K562 (cell line): ENCODE measurements at regions not wholly inside any gene's neighbourhood (a gene's known extent, or its start where the extent isn't known, plus 50 kb on each side); places are given as distances from the start of the nearest gene placed in this dataset.
A peak's percentile ranks its signal among the peaks of the same experiment; 100 is the strongest.

Source experiments
- ATAC-seq: fragments of 200-7000 bp; cut with Tn5 transposase; 3 replicates; pipeline ENCODE4 v1.9.1; 2020; ENCODE audit warnings: moderate library complexity
- BruUV-seq: library from RNA; stranded (reverse); fragments of 400-500 nt; replicated peaks from 2 replicates; lab custom pipeline; 2021; lab: Mats Ljungman, UMichigan
- CTCF ChIA-PET: fragments of 300-600 bp; formaldehyde crosslinking; extraction: SDS; loops from one replicate; lab custom pipeline; 2021; ENCODE audit warnings: low intra/inter-chr PET ratio; lab: Yijun Ruan, JAX
- POLR2A ChIA-PET: fragments of 300-600, 350-650 bp; sonication (Branson Sonifier 250); formaldehyde crosslinking; extraction: SDS; loops from one replicate; lab custom pipeline; 2021; ENCODE audit warnings: antibody characterized with exemption, inconsistent platforms; lab: Yijun Ruan, JAX
- DNase-seq, 4 experiments: peaks; one replicate each; pipeline versions ENCODE4 v3.0.0 to v3.0.0-alpha.2; 2011 to 2018; ENCODE audit warnings: low spot score in 3 of 4, mixed read lengths in 3 of 4; ENCODE audit errors: extremely low read depth in 1 of 4
- FAIRE-seq: peaks from 2 replicates; lab custom pipeline; 2011; peaks lifted over from hg19 to GRCh38; lab: Jason Lieb, UNC
- H2AFZ ChIP-seq: 2 replicates; pipeline ENCODE4 v1.6.0; 2011; ENCODE audit warnings: low read depth, low read length, control low read depth, inconsistent platforms
- H3K27ac ChIP-seq: fragments of 200-600 bp; 3 replicates; pipeline ENCODE4 v1.8.0; 2011; ENCODE audit warnings: low read depth, mild to moderate bottlenecking, control low read depth, inconsistent platforms, low read length, moderate library complexity, mixed read lengths; ENCODE audit errors: extremely low read depth
- H3K27me3 ChIP-seq, 2 experiments: fragments of 300-600 bp in 1 of 2; 2 replicates in 1 of 2; 3 replicates in 1 of 2; pipeline versions ENCODE4 v1.6.0 to v1.8.0; 2011; ENCODE audit warnings: inconsistent platforms in 2 of 2, low read length in 2 of 2, mild to moderate bottlenecking in 1 of 2, mixed read lengths in 1 of 2, moderate library complexity in 1 of 2; ENCODE audit not compliant: control insufficient read depth in 2 of 2, insufficient read depth in 2 of 2
- H3K36me3 ChIP-seq: fragments of 300-600 bp; 3 replicates; pipeline ENCODE4 v1.8.0; 2011; ENCODE audit warnings: mild to moderate bottlenecking, low read length, inconsistent platforms; ENCODE audit not compliant: control insufficient read depth, insufficient read depth
- H3K4me1 ChIP-seq, 2 experiments: fragments of 200-600 bp in 1 of 2; replicated peaks in 1 of 2; 2 replicates in 1 of 2; 3 replicates in 1 of 2; pipeline versions ENCODE4 v1.5.1 to v1.8.0; 2011; ENCODE audit warnings: inconsistent platforms in 2 of 2, low read length in 2 of 2, mild to moderate bottlenecking in 1 of 2, mixed read lengths in 1 of 2, moderate library complexity in 1 of 2; ENCODE audit not compliant: control insufficient read depth in 2 of 2, insufficient read depth in 2 of 2
- H3K4me2 ChIP-seq: 2 replicates; pipeline ENCODE4 v1.6.1; 2011; ENCODE audit warnings: low read length, control low read depth, inconsistent platforms, mixed read lengths; ENCODE audit not compliant: insufficient read depth
- H3K4me3 ChIP-seq: fragments of 200-600 bp; sonication (generic), shearing (Covaris generic); 2 replicates; pipeline ENCODE4 v1.5.1; 2016; ENCODE audit warnings: control low read depth, inconsistent platforms
- H3K79me2 ChIP-seq: fragments of 200-600 bp; 3 replicates; pipeline ENCODE4 v1.8.0; 2011; ENCODE audit warnings: low read length, inconsistent platforms; ENCODE audit not compliant: control insufficient read depth, insufficient read depth
- H3K9ac ChIP-seq, 2 experiments: 2 replicates each; pipeline versions ENCODE4 v1.6.0 to v1.6.1; 2011; ENCODE audit warnings: low read depth in 2 of 2, low read length in 2 of 2, control low read depth in 1 of 2, inconsistent platforms in 1 of 2, mild to moderate bottlenecking in 1 of 2, mixed read lengths in 1 of 2; ENCODE audit not compliant: insufficient read depth in 1 of 2
- H3K9me1 ChIP-seq: one replicate; pipeline ENCODE4 v1.6.0; 2011; ENCODE audit warnings: inconsistent platforms, mild to moderate bottlenecking, low read length, moderate library complexity; ENCODE audit not compliant: control insufficient read depth, insufficient read depth
- H3K9me3 ChIP-seq: replicated peaks from 2 replicates; pipeline ENCODE4 v1.5.1; 2011; ENCODE audit warnings: low read depth, low read length, inconsistent platforms; ENCODE audit not compliant: control insufficient read depth, insufficient read depth
- H4K20me1 ChIP-seq: replicated peaks from 2 replicates; pipeline ENCODE4 v1.6.1; 2011; ENCODE audit warnings: low read length, inconsistent platforms, mixed read lengths; ENCODE audit not compliant: control insufficient read depth, insufficient read depth
- C11orf30 ChIP-seq: fragments of 450-650 bp; IDR thresholded peaks from 2 replicates; pipeline ENCODE4 v1.6.1; 2016; ENCODE audit warnings: low read depth, mild to moderate bottlenecking
- ESRRA ChIP-seq: fragments of 450-650 bp; IDR thresholded peaks from 2 replicates; pipeline ENCODE4 v1.6.1; 2014; ENCODE audit warnings: low read depth, mild to moderate bottlenecking, moderate library complexity, borderline replicate concordance
- HBP1 ChIP-seq: fragments of 450-650 bp; formaldehyde crosslinking; IDR thresholded peaks from 2 replicates; pipeline ENCODE4 v1.4.0; 2022; ENCODE audit warnings: missing genetic modification characterization
- IFI16 ChIP-seq: fragments of 250-450 bp; sonication (Bioruptor Pico); IDR thresholded peaks from 2 replicates; pipeline ENCODE4 v2.1.2; 2022; ENCODE audit warnings: mild to moderate bottlenecking, inconsistent platforms
- LEF1 ChIP-seq: fragments of 450-650 bp; IDR thresholded peaks from 2 replicates; pipeline ENCODE4 v1.6.1; 2016; ENCODE audit warnings: mild to moderate bottlenecking
- MAFF ChIP-seq: IDR thresholded peaks from 2 replicates; pipeline ENCODE4 v1.6.1; 2012; ENCODE audit warnings: low read length, improper control_type of control experiment
- MAFK ChIP-seq: IDR thresholded peaks from 2 replicates; pipeline ENCODE4 v1.6.1; 2011; ENCODE audit warnings: low read length, improper control_type of control experiment
- MCM7 ChIP-seq, 2 experiments: fragments of 450-650 bp; IDR thresholded peaks; 2 replicates each; pipeline ENCODE4 v1.6.1; 2016 to 2018
- RBM17 ChIP-seq: fragments of 200-400 bp; formaldehyde crosslinking; IDR thresholded peaks from 2 replicates; pipeline ENCODE4 v1.6.1; 2017; ENCODE audit warnings: low read depth, mild to moderate bottlenecking, low read length, borderline replicate concordance
- SMAD1 ChIP-seq: fragments of 150-350 bp; IDR thresholded peaks from 2 replicates; pipeline ENCODE4 v1.6.1; 2014; ENCODE audit warnings: low read length, low read depth; ENCODE audit not compliant: partially characterized antibody
- SMARCA4 ChIP-seq: fragments of 450-650 bp; IDR thresholded peaks from 2 replicates; pipeline ENCODE4 v1.6.1; 2016
- SRSF1 ChIP-seq: fragments of 200-400 bp; formaldehyde crosslinking; IDR thresholded peaks from 2 replicates; pipeline ENCODE4 v1.6.1; 2017; ENCODE audit warnings: mild to moderate bottlenecking, low read depth, low read length, moderate library complexity
- TOE1 ChIP-seq, 2 experiments: fragments of 450-650 bp in 1 of 2; sonication (generic) in 1 of 2; formaldehyde crosslinking in 1 of 2; IDR thresholded peaks; 2 replicates each; pipeline versions ENCODE4 v1.7.1 to v1.8.0; 2016 to 2022; ENCODE audit warnings: borderline replicate concordance in 2 of 2, mild to moderate bottlenecking in 2 of 2, antibody characterized with exemption in 1 of 2, inconsistent platforms in 1 of 2, low read depth in 1 of 2, missing genetic modification reagents in 1 of 2, moderate library complexity in 1 of 2
- ZNF121 ChIP-seq: sonication (generic); formaldehyde crosslinking; conservative IDR thresholded peaks from 2 replicates; pipeline ENCODE4 v1.8.0; 2022; ENCODE audit warnings: missing genetic modification reagents
- ZNF316 ChIP-seq: fragments of 450-650 bp; IDR thresholded peaks from 2 replicates; pipeline ENCODE4 v1.6.1; 2016
- ZNF324 ChIP-seq: fragments of 250-450 bp; sonication (Bioruptor Pico); IDR thresholded peaks from 2 replicates; pipeline ENCODE4 v1.4.0; 2020; ENCODE audit warnings: mild to moderate bottlenecking
- ZNF75A ChIP-seq: fragments of 450-650 bp; formaldehyde crosslinking; IDR thresholded peaks from 2 replicates; pipeline ENCODE4 v1.4.0; 2020; ENCODE audit warnings: mild to moderate bottlenecking
- ZNF778 ChIP-seq: fragments of 450-650 bp; formaldehyde crosslinking; IDR thresholded peaks from 2 replicates; pipeline ENCODE4 v1.4.0; 2020; ENCODE audit warnings: mild to moderate bottlenecking, moderate library complexity
- WGBS: fragments of 100-300 bp; shearing (Covaris generic); methylation state at CpG from one replicate; pipeline ENCODE4 v1.1.6; 2016; ENCODE audit warnings: low coverage, mixed read lengths; ENCODE audit not compliant: insufficient coverage; ENCODE audit errors: missing lambda C conversion rate; 5-methylcytosine and 5-hydroxymethylcytosine counted together
- in situ Hi-C: fragments of 300-500 bp; cut with MboI; formaldehyde crosslinking; loops from 4 replicates; pipeline ENCODE4 v1.15.0; 2018; ENCODE audit warnings: inconsistent platforms, mixed read lengths
- intact Hi-C: fragments of 100-400 bp; cut with micrococcal nuclease; formaldehyde crosslinking; loops from 2 replicates; pipeline ENCODE4 v1.14.2; 2022

- TF ChIP-seq ESRRA: no peak
- TF ChIP-seq TOE1 (IDR thresholded peaks at IDR 0.05; ENCODE audit: borderline replicate concordance): no peak
- TF ChIP-seq TOE1 (CRISPR knock-in tag; IDR thresholded peaks at IDR 0.05; ENCODE audit: borderline replicate concordance, low read depth): no peak
- peak; percentile 85 for TF ChIP-seq C11orf30
- TF ChIP-seq MAFK: peak; percentile 84
- no peak for TF ChIP-seq SMAD1
- no peak for TF ChIP-seq ZNF75A (CRISPR knock-in tag)
- no peak for TF ChIP-seq SMARCA4
- TF ChIP-seq SRSF1: no peak
- no peak for TF ChIP-seq ZNF778 (CRISPR knock-in tag)
- no peak for TF ChIP-seq ZNF121 (CRISPR knock-in tag)
- TF ChIP-seq ZNF316: peak; percentile 92
- peak; percentile 81 for TF ChIP-seq MAFF
- TF ChIP-seq, all 486 proteins: peak for 5
Measured at GRCh38 chr16:79726902-79727301, 126.4 kb upstream of the MAF start (continued).

- Histone ChIP-seq H3K9me1 (no peaks in the 10 kb centered on the region), H3K4me3 (no peak overlapping the region), H3K36me3 (no peaks in the 10 kb centered on the region), H4K20me1 (no peaks in the 10 kb centered on the region), H3K4me2 (no peak overlapping the region), H3K9me3 (no peaks in the 10 kb centered on the region), H3K79me2 (no peaks in the 10 kb centered on the region), H3K27me3 (peaks cover 0 to 4% of the 10 kb centered on the region in 2 experiments; a peak in 1 of 5 replicates), H3K27ac (no peak overlapping the region), H3K4me1 (no peaks in the 10 kb centered on the region), H3K9ac (no peak overlapping the region), H2AFZ (no peak overlapping the region)
- TF ChIP-seq IFI16 (CRISPR knock-in tag) (no peak), MCM7 (IDR thresholded peaks at IDR 0.05) (no peak), LEF1 (no peak), ZNF324 (no peak), RBM17 (no peak), HBP1 (CRISPR knock-in tag) (no peak)
- POLR2A ChIA-PET: no interaction called here
- no peak for FAIRE-seq
- in situ Hi-C loops: no loop called here
- WGBS: 14% methylated on average over 4 of the region's 4 CpGs
- DNase-seq: no peak
- intact Hi-C loops: no loop called here
- BruUV-seq: no TSS peak
- CTCF ChIA-PET: no interaction called here
- ATAC-seq: no peak
Measured at GRCh38 chr16:79725051-79725450, 124.5 kb upstream of the MAF start.
